A673 (cell line): ENCODE measurements at regions not wholly inside any gene's neighbourhood (a gene's known extent, or its start where the extent isn't known, plus 50 kb on each side); places are given as distances from the start of the nearest gene placed in this dataset.

Experiments
- BruUV-seq: library from RNA; stranded (reverse); fragments of 400-500 nt; replicated peaks from 2 replicates; lab custom pipeline; 2021; lab: Mats Ljungman, UMichigan
- CTCF ChIA-PET: fragments of 300-600 bp; sonication (Branson Sonifier 250); formaldehyde crosslinking; loops from one replicate; lab custom pipeline; 2022; ENCODE audit warnings: antibody characterized with exemption; lab: Charles Lee
- POLR2A ChIA-PET: fragments of 300-600 bp; sonication (Branson Sonifier 250); formaldehyde crosslinking; loops from one replicate; lab custom pipeline; 2022; ENCODE audit warnings: antibody characterized with exemption; ENCODE audit not compliant: low non-redundant PET; lab: Charles Lee
- DNase-seq: peaks from one replicate; pipeline ENCODE4 v3.0.0-alpha.2; 2015; ENCODE audit warnings: low spot score
- H3K27ac ChIP-seq: fragments of 200-600 bp; sonication (generic); 2 replicates; pipeline ENCODE4 v1.5.1; 2016; ENCODE audit warnings: mixed run types, low read depth, mild to moderate bottlenecking, mixed read lengths, antibody characterized with exemption, low read length; ENCODE audit not compliant: poor library complexity, severe bottlenecking
- H3K27me3 ChIP-seq: fragments of 200-600 bp; sonication (generic); replicated peaks from 2 replicates; pipeline ENCODE4 v1.6.1; 2017; ENCODE audit warnings: mixed run types, low read depth, mild to moderate bottlenecking, mixed read lengths, antibody characterized with exemption, low read length; ENCODE audit not compliant: insufficient read depth, poor library complexity
- H3K36me3 ChIP-seq: fragments of 200-600 bp; sonication (generic); 2 replicates; pipeline ENCODE4 v1.6.1; 2016; ENCODE audit warnings: mixed run types, mild to moderate bottlenecking, mixed read lengths, antibody characterized with exemption, low read length; ENCODE audit not compliant: insufficient read depth, poor library complexity, severe bottlenecking
- H3K4me1 ChIP-seq: fragments of 200-600 bp; sonication (generic); 2 replicates; pipeline ENCODE4 v1.6.1; 2017; ENCODE audit warnings: mixed run types, mild to moderate bottlenecking, mixed read lengths, antibody characterized with exemption, low read length; ENCODE audit not compliant: insufficient read depth, poor library complexity, severe bottlenecking
- H3K4me3 ChIP-seq: fragments of 200-600 bp; sonication (generic); 2 replicates; pipeline ENCODE4 v1.5.1; 2016; ENCODE audit warnings: low read depth, mixed run types, mild to moderate bottlenecking, mixed read lengths, low read length; ENCODE audit not compliant: poor library complexity, severe bottlenecking
- H3K9me3 ChIP-seq: fragments of 200-600 bp; sonication (generic); 2 replicates; pipeline ENCODE4 v1.6.1; 2016; ENCODE audit warnings: mixed run types, low read depth, mild to moderate bottlenecking, mixed read lengths, antibody characterized with exemption, low read length; ENCODE audit not compliant: poor library complexity, severe bottlenecking
- CTCF ChIP-seq: fragments of 300-800, 200-600 bp; sonication (generic); conservative IDR thresholded peaks from 2 replicates; pipeline ENCODE4 v1.5.1; 2017; ENCODE audit warnings: low read depth, mild to moderate bottlenecking, antibody characterized with exemption, low read length, moderate library complexity, mixed read lengths
- EZH2 ChIP-seq: fragments of 200-600 bp; sonication (generic); IDR thresholded peaks from 2 replicates; pipeline ENCODE4 v1.6.1; 2017; ENCODE audit warnings: borderline replicate concordance, low read depth, mild to moderate bottlenecking, mixed read lengths, antibody characterized with exemption, low read length; ENCODE audit not compliant: poor library complexity, severe bottlenecking
- intact Hi-C: fragments of 100-400 bp; cut with micrococcal nuclease; formaldehyde crosslinking; loops from one replicate; pipeline ENCODE4 v1.10.0; 2022; ENCODE audit not compliant: unreplicated experiment

GRCh38 chr2:6072276-6072675 lies 380.1 kb downstream of the SOX11 start:
- H3K36me3 ChIP-seq, result no peaks in the 10 kb centered on the region
- no TSS peak for BruUV-seq
- H3K27me3 ChIP-seq, result no peaks in the 10 kb centered on the region
- ChIA-PET POLR2A (no interaction called here), CTCF (no interaction called here)
- intact Hi-C loops, result no loop called here
- TF ChIP-seq CTCF, result no peak
- TF ChIP-seq EZH2, result no peak
- no peak overlapping the region for H3K4me3 ChIP-seq
- no peak for DNase-seq
- H3K9me3 ChIP-seq, result no peaks in the 10 kb centered on the region
- H3K27ac ChIP-seq, result no peak overlapping the region
- H3K4me1 ChIP-seq, result no peaks in the 10 kb centered on the region

- Histone ChIP-seq H3K9me3 (no peaks in the 10 kb centered on the region), H3K4me3 (no peak overlapping the region), H3K27ac (no peak overlapping the region), H3K27me3 (no peaks in the 10 kb centered on the region), H3K36me3 (no peaks in the 10 kb centered on the region), H3K4me1 (no peaks in the 10 kb centered on the region)
- POLR2A ChIA-PET, result no interaction called here
- intact Hi-C loops, result no loop called here
- TF ChIP-seq EZH2 (no peak), CTCF (no peak)
- no TSS peak for BruUV-seq
- CTCF ChIA-PET, result no interaction called here
- no peak for DNase-seq
Observed at GRCh38 chr2:6072768-6073167, 380.6 kb downstream of the SOX11 start.

DNA sequence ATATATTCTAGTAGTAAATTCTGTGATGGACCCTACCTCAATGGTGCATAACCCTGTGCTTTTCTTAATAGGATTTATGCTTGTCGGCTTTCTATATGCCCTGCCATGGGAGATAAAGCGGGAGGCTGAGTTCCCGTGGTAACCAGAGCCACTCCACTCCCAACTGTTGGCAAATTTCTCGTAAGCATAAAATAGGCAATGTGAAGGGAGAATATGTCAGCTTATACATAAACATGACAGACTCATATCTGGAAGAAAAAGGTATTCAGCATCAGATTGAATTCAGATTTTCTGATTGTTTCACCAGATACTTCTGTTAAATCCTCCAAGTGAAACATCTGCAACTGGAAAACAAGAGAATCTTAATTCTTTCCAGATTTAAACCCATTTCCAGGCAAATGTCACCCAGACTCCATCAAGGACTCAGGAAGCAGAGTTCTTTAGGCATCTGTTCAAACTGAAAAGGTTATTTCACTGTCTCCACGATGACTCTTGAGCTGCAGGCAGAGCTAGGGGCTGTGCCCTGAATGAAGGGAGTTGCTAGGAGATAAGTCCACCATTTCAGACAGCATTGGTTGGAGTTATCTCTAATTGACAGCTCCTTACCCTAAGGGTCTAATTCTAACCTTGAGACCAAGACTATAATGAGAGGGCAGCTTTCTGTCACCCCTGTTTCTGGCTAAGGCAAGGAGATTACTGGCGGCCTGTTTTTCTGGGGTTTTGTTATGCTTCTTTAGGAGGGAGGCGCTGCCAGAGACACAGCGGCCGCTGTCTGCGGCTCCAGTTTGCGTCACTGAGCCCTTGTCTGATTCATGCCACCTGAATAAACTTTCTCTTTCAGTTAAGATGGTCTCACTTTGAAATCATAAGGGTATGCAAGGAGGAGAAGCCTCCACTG lies 381.3 kb downstream of the SOX11 start:
- POLR2A ChIA-PET, result no interaction called here
- no TSS peak for BruUV-seq

More for the DNA sequence above, 381.3 kb downstream of the SOX11 start:
- Histone ChIP-seq H3K4me3 (no peak overlapping the region), H3K27ac (no peak overlapping the region), H3K9me3 (no peaks in the 10 kb centered on the region), H3K36me3 (no peaks in the 10 kb centered on the region), H3K4me1 (no peaks in the 10 kb centered on the region), H3K27me3 (no peaks in the 10 kb centered on the region)
- intact Hi-C loops, result no loop called here
- no peak for TF ChIP-seq CTCF
- TF ChIP-seq EZH2, result no peak
- DNase-seq, result no peak
- CTCF ChIA-PET, result interaction anchor here (1.0 kb wide), 1 partner anchor 40 kb away, joined by 3 read pairs; no protein-coding TSS in a partner anchor
